Stimulated activated CD4-positive, alpha-beta T cell treated with anti-CD3 and anti-CD28 coated beads, Interleukin-4, amount 100 ng/mL, for 1 hour (primary cell): ENCODE measurements at regions not wholly inside any gene's neighbourhood (a gene's known extent, or its start where the extent isn't known, plus 50 kb on each side); places are given as distances from the start of the nearest gene placed in this dataset.
"Not testable (repeated sequence)": the region's sequence is repeated elsewhere in the genome, so short reads cannot be mapped to it uniquely, and the experiment has no call there.

ENCODE experiments used
- DNase-seq: peaks from one replicate; pipeline ENCODE4 v3.0.0-alpha.2; 2020

GRCh38 chr6:4447639-4448330 is 312.4 kb upstream of the ECI2 start:
- DNase-seq = no peak

DNA sequence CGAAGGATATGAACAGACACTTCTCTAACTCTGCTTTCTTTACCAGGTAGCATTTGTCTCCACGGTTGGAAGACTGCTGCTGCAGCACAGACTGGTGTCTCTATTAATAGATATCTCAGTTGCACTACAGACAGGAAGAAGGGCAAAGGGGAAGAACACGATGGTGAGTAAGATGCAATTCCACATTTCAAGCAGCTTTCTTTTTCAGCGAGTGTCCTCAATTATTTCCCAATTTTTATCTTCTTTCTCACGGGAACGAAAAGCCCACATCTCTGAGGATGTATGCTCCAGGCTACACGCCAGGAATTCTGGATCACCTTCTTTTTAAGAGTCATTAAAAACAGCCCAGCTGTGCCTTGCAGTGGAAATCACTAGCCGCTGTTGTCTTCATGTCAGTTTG is 311.6 kb upstream of the ECI2 start:
- DNase-seq = no peak

- DNase-seq = no peak
These were observed 306.6 kb upstream of the ECI2 start for GRCh38 chr6:4441981-4442434.

DNA sequence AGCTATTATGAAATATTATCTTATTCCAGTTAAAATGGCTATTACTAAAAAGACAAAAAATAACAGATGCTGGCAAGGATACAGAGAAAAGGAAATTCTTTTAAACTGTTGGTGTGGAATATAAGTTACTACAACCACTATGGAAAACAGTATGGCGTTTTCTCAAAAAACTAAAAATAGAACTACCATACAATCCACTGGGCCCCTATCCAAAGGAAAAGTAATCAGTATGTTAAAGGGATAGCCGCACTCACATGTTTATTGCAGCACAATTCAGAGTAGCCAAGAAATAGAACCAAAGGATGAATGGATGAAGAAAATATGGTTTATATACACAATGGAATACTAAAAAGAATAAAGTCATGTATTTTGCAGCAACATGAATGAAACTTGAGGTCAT is 303.8 kb upstream of the ECI2 start:
- DNase-seq = no peak

GRCh38 chr6:4437342-4437741 is 302.0 kb upstream of the ECI2 start:
- DNase-seq = no peak

DNA sequence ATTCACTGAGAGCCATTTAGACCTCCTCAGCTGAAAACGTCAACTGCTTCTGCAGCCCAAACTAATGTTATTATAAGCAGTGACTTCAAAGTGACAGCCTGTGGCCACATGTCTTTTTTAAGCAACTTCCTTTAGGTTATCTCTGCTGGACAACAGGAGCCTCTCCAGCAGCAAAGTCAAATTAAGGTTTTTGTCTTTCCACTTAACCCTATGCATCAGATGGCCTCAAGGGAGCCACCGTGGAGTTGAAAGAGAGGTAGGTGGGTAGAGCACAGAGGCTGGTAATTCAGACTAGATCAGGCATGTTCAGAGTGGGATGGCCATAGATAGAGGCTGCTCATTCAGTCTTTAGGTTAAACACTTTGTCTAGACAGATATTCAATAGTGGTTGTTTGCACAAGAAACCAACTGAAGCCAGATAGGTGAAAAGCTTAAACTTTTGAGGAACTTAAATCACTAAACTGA is 300.6 kb upstream of the ECI2 start:
- no peak for DNase-seq

GRCh38 chr6:4434655-4435054 is 299.3 kb upstream of the ECI2 start:
- DNase-seq = no peak

DNA sequence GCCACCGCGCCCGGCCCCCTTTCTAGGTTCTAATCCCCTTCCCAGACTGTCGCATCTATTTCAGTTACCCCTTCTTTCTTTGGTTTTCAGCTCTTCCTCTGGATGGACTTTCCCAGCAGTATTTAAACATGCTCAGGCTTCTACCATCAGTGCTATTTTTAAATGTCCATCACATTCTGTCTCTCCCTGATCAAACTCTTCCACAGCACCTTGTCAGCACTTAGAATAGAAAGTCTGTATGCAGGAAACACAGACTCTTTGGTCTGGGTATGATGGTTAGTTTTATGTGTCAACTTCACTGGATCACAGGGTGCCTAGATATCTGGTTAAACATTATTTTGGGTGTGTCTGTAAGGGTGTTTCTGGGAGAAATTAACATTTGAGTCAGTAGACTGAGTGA is 297.8 kb upstream of the ECI2 start:
- DNase-seq = no peak

GRCh38 chr6:4426968-4427367 is 291.6 kb upstream of the ECI2 start:
- no peak for DNase-seq

GRCh38 chr6:4421837-4422236 is 286.5 kb upstream of the ECI2 start:
- no peak for DNase-seq

DNA sequence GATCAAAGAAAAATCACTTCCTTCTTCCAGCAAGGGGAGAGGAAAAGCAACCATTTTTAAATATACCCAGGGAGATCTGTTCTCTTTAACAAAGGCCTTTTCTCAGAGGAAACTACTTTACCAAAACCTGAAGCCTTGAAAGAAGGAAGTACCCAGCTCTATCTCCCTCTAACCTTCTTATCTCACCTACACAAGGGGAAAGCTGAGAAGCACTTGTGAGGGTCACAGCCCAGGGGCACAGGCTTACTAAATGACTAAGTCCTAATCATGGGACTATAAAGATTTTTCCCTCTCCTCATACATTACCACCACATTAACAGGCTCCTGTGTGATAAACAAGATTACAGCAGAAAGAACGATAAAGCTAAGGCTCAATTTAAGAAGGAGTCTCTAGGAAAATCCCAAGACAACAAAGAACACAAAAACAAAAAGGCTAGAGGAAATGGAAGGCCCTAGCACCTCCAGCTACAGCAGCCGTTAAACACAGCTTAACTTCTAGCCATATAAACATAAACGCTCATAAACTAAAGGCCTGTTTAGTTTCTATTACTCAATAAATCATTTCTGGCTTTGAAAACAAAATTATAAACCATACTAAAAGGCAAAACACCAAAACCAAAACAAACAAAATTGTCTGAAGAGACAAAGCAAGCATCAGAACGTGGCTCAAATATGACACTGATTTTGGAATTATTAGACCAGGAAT is 284.9 kb upstream of the ECI2 start:
- DNase-seq = no peak

DNA sequence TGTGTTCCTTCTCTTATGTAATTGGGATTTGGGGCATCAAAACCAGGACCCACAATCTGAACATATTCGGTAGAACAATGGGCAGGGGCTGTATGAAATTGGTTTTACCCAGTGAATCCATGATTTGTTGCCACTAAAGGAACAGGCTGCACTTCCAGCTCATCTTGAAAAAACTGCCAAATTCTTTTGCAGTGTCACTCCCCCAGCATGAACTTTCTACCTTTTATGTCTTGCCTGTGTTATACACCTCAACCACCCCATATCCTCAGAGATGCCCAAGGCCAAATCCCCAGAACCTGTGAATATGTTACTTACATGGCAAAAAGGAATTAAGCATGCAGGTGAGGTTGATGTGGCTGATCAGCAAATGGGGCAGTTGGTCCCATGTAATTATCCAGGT is 280.2 kb upstream of the ECI2 start:
- no peak for DNase-seq

DNA sequence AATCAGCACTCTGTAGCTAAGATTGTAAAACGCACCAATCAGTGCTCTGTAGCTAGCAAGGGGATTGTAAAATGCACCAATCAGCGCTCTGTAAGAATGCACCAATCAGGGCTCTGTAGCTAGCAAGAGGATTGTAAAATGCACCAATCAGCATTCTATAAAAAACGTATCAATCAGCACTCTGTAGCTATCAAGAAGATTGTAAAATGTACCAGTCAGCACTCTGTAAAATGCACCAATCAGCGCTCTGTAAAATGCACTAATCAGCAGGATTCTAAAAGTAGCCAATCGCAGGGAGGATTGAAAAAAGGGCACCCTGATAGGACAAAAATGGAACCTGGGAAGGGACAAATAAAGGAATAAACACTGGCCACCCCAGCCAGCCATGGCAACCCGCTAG is 278.7 kb upstream of the ECI2 start:
- DNase-seq = not testable (repeated sequence)

GRCh38 chr6:4413073-4413472 is 277.7 kb upstream of the ECI2 start:
- DNase-seq = no peak

GRCh38 chr6:4412488-4412887 is 277.1 kb upstream of the ECI2 start:
- no peak for DNase-seq

GRCh38 chr6:4412077-4412476 is 276.7 kb upstream of the ECI2 start:
- no peak for DNase-seq

- not testable (repeated sequence) for DNase-seq
These were observed 272.3 kb upstream of the ECI2 start for GRCh38 chr6:4407710-4408109.

DNA sequence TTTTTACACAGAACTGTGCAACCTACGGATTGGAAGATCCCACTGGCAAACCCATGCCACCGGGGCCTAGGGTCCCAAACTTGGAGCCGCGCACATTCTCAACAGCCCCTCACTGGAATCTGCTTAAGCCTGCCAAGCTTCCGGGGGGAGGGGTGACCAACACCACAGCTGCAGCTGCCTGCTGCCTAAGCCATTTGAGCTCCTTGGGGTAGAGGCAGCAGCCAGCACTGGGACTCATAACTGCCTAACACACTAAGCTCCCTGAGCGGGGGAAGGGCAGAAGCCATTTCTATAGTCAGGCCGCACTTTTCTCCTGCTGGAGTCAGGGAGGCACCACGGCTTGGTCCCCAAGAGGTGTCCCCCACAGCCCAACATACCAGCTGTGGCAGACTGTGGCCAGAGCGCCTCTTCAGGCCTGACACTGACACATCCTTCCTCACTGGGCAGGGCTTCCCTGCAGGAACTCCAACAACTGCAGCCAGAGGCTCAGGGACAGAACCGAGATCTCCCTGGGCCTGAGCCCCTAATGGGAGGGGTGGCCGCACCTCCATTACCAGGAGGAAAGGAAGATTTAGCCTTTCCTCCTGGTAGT is 270.3 kb upstream of the ECI2 start:
- DNase-seq = no peak

GRCh38 chr6:4404415-4404814 is 269.0 kb upstream of the ECI2 start:
- no peak for DNase-seq

- no peak for DNase-seq
These were observed 268.5 kb upstream of the ECI2 start for GRCh38 chr6:4403828-4404227.

- DNase-seq = no peak
These were observed 267.8 kb upstream of the ECI2 start for GRCh38 chr6:4403023-4403752.

DNA sequence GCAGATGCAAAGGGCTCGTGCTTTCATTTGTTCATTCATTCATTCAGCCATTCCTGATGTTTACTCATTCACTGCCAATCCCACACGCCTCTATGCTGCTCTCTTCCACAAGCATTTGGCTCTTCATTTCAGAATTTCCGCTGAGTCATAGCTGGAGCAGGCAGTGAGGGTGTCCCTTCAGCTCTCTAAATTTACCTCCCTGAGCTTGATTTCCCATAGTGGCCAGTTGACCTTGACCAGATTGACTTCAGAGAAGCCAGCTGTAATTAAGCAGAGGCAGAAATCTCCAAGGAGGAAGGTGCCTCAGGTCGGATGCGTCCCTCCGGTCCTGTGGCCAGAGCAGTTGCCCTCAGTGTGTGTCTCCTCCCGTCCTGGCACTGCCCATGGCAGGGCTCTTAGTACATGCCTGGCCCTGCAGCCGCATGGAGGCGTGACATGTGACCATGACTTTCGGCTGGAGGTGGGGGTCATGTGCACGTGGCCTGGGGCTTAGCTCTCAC is 267.2 kb upstream of the ECI2 start:
- DNase-seq = no peak
